Cerebellar cortex (tissue), 1 donor: ENCODE measurements at regions not wholly inside any gene's neighbourhood (a gene's known extent, or its start where the extent isn't known, plus 50 kb on each side); places are given as distances from the start of the nearest gene placed in this dataset.

Experiments used
- DNase-seq: peaks from one replicate; pipeline ENCODE4 v3.0.0-alpha.2; 2015; ENCODE audit warnings: low spot score

DNA sequence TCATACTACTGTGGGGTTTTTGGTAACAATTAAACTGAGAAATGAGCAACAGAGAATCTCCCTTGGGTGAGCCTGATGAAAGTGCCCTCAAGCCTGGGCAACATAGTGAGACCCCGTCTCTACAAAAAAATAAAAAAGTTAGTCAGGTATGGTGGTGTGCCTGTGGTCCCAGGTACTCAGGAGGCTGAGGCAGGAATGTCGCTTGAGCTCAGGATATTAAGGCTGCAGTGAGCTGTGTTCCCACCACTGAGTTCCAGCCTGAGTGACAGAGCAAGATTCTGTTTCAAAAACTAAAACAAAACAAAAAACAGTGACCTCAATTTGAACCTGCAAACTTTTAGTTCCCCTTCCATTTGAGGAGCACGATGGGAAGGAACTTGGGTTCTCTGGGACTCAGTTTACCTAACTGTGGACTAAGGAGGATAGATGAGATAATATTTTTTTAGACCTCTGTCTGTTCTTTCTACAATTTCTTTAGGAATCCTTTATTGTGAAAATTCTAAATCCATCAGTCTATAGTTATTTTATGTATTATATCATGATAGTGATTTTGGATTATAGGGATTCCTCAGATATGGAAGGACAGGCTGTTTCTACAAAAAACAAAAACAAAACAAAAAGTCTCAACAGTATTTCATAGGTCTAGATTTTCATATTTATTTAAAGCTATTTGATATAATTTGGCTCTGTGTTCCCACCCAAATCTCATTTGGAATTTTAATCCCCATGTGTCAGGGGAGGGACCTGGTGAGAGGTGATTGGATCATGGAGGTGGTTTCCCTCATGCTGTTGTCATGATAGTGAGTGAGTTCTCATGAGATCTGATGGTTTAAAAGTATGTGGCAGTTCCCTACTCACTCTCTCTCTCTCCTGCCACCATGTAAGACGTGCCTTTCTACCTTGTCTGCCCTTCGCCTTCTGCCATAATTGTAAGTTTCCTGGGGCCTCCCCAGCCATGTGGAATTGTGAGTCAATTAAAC lies 178.6 kb downstream of the MYCN start:
- DNase-seq = no peak

GRCh38 chr2:16117791-16118610 lies 177.7 kb downstream of the MYCN start:
- no peak for DNase-seq

GRCh38 chr2:16117021-16117700 lies 176.8 kb downstream of the MYCN start:
- no peak for DNase-seq

DNA sequence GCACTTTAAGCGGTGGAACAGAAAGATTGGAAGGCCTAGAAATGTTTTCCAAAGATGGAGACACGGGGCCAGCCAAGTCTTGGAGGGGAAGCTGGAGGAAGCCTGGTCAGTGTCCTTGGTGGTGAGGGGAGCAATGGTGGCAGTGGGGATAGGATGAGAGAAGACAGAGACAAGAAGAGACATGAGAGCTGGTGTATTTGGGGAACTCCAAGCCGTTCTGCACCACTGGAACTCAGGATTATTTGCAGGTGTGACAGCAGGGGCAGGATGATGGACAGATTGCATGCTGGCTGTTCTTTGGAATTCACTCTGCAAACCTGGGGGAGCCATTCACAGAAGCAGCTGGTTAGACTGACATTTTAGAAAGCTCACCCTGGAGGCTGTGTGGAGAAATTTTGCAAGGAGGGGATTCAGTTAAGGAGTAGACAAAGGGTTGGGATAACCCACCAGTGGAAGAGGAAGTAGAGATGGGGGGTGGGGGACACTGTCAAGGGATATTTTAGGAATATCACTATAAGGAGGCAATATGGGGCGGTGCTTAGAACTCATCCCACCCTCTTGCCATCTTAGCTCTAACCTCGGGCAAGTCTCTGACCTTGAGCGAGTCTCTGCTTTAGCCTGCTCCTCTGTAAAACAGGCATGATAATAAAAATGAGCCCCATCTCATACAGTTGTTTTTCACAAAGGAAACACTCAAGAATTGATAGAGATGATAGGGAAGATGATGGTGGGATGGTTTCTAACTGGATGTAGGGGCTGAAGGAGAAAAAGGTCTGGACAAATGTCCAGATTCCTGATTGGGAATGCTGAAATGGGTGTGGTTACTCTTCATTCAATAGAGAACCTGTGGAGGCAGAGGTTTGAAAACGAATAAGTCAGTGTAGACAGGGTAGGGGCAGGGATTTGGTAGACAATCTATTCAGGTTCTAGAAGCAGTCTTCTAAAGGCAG lies 175.8 kb downstream of the MYCN start:
- DNase-seq = no peak

GRCh38 chr2:16115291-16115690 lies 174.9 kb downstream of the MYCN start:
- DNase-seq = no peak

- DNase-seq = no peak
These were observed 174.5 kb downstream of the MYCN start for GRCh38 chr2:16114836-16115235.

GRCh38 chr2:16114070-16114469 lies 173.7 kb downstream of the MYCN start:
- no peak for DNase-seq

GRCh38 chr2:16113568-16113967 lies 173.2 kb downstream of the MYCN start:
- no peak for DNase-seq

GRCh38 chr2:16112972-16113560 lies 172.7 kb downstream of the MYCN start:
- DNase-seq = no peak

DNA sequence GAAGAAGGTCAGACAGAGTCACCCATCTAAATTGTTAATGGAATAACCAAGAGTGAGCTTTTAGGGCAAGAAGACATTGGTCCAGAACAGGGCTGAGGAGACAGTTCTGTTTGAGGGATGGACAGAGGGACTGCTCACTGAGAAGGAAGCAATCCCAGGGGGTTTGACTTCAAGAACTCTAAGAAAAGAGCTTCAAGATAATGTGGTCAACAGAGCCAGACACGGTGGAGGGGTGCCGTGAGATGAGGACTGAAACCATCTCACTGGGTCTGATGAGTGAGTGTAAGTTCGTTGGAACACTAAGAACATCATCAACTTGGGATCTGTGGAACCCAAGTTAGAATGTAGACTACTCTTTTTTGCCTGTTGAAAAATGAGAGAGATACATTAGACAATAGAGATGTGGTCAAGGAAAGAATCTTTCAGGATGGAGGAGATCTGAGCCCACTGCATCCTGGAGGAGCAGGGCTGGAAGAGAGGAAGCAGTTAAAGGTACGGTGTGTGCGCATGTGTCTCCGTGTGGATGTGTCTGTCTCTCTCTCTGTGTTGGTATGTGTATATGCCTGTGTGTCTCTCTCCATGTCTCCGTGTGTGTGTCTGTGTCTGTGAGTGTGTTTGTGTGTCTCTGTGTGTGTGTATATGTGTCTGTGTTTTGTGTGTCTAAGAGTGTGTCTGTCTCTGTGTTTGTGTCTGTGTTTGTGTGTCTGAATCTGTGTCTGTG lies 172.1 kb downstream of the MYCN start:
- DNase-seq = no peak

DNA sequence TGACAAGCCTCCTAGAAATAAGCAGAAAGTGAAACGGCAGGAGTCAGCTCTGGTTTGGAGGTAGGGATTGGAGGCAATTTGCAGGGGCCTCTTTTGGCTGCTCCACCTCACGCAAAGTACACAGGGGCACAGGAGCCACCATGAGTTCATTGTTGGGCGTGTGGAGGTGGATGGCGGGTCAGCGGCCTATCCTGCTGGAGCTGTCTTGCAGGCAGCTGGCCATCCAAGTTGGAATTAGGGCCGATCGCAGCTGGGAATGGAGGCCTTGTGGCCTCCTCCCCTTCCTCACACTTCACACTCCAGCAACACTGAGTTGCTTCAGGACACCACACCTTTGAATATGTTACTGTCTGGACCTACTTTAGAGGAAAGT lies 171.5 kb downstream of the MYCN start:
- DNase-seq = no peak

DNA sequence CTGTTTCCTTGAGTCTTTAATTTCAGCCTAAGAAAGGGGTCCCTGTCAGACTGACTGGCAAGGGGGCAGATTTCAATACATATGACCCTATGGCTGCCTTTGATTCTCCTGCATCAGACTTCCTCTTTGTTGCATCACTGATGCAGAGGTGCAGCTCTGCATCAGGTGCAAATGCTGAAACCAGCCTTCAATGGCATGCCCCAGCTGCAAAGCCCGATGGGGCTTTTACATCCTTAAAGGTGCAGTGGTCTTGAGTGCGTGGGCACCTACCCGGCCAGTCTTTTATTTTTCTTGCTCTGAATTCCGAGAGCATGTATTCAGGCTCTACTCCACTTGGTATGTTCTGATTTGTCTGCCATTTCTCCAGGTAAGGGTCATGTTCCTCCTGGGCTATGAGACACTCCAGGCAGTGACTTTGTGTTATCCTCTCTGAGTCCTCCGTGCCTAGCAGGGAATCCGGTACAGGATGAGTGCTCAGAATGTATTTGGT lies 169.5 kb downstream of the MYCN start:
- no peak for DNase-seq

- no peak for DNase-seq
These were observed 169.0 kb downstream of the MYCN start for GRCh38 chr2:16109368-16109820.

- DNase-seq = no peak
These were observed 166.9 kb downstream of the MYCN start for GRCh38 chr2:16107246-16107645.

GRCh38 chr2:16106619-16107018 lies 166.3 kb downstream of the MYCN start:
- no peak for DNase-seq

DNA sequence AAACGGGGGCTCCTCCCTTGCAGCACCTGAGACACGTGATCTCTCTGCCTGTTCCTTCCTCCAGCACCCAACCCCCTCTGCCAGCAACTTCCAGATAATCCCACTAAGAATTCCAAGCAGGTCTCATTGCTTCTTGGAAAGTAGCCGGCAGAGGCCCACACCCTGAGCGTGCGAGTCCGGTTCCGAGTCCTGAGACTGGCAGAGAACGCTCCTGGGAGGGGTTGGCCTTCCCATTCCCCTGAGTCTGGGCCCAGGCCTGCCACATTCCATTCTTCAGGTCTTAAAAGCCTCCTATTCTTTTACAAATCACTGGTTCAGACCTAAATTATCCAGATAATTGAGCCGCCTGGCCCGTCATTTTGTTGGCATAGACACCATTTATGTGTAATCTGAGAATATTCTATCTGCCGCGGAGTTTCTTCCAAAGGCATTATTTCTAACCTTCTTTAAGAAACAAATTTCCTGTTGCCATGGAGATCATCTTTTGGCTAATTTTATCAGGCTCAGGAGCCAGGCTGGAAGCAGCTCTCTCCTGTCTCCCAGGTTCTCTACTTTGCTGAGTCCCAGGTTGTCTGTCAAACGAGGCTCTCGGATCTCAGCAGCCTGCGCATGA lies 165.4 kb downstream of the MYCN start:
- no peak for DNase-seq

DNA sequence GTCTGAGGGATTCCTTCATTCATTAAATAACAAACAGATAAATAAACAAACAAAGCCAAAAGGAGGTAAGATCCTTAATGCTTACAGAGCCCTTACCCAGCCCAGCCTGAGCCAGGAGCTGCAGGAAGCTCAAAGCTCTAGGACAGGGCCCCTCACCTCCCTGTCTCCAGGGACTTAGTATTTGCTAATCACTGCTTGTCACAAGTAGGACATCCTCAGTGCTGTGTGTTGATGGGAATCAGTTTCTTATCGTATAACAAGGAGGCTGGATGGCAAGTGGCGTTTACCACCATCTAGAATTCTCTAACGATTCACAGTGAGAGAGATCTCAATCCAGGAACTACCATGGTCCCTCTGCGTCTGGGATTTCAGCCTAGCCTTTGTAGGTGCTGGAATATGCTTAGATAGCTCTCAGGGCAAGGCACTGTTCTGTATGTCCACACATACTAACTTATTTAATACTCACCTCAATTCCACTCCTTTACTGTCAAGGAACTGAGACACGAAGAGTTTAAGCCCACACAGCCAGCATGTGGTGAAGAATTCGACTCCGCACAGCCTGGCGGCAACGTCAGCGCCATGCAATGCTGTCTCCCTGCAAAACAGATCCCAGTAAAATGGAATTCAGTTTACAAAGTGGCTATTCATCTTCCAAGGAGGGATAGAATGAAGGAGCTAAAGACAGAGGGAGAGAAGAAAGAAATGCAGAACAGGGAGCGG lies 164.8 kb downstream of the MYCN start:
- no peak for DNase-seq

DNA sequence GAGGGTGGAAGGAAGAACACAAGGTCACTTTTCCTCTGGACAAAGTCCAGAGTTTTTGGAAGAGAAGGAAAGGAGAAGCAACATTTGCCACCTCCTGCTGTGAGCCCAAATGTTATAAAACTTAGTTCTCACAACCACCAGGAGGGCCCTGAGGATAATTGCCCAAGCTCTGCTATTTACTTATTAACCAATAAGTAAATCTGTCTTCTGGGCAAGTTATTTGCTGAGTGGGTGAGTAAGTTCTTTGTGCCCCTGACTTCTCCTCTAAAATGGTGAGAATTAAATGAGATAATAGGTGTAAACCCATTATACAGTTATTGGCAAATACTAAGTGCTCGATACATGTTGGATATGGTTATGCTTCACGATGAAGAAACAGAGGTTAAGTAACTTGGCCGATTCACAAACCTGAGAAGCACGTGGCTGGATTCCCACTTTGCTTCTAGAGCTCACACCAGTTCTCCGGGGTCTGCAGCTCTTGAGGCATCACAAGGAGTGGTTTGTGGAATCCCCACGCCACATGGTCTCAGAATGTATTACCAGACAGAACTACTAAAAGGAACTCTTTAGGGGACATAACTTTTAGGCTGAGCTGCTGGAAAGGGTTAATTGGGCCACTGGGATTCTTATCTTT lies 164.1 kb downstream of the MYCN start:
- no peak for DNase-seq
